T-helper 2 cell treated with Interferon-gamma antibody and Interleukin-4, amounts not matched to agents 5 μg/mL and 100 μg/mL, for 36 hours (primary cell): ENCODE measurements at regions not wholly inside any gene's neighbourhood (a gene's known extent, or its start where the extent isn't known, plus 50 kb on each side); places are given as distances from the start of the nearest gene placed in this dataset.

Experiments used
- DNase-seq: peaks from one replicate; pipeline ENCODE4 v3.0.0; 2021; ENCODE audit warnings: low spot score
- H3K27ac Mint-ChIP-seq: one replicate; pipeline ENCODE4 v1.8.0; 2021; ENCODE audit warnings: mild to moderate bottlenecking, mixed read lengths
- H3K27me3 Mint-ChIP-seq: one replicate; pipeline ENCODE4 v1.8.0; 2021; ENCODE audit warnings: low read depth, mixed read lengths
- H3K36me3 Mint-ChIP-seq: one replicate; pipeline ENCODE4 v1.8.0; 2021; ENCODE audit warnings: low read depth, mixed read lengths
- H3K4me1 Mint-ChIP-seq: one replicate; pipeline ENCODE4 v1.8.0; 2021; ENCODE audit warnings: low read depth, mixed read lengths
- H3K4me3 Mint-ChIP-seq: one replicate; pipeline ENCODE4 v1.8.0; 2022; ENCODE audit warnings: mild to moderate bottlenecking, moderate library complexity, mixed read lengths
- H3K9me3 Mint-ChIP-seq: one replicate; pipeline ENCODE4 v1.8.0; 2021; ENCODE audit warnings: mixed read lengths

GRCh38 chr7:15755061-15755460 lies 68.6 kb upstream of the MEOX2 start:
- no peak overlapping the region for H3K27ac Mint-ChIP-seq
- no peaks in the 10 kb centered on the region for H3K27me3 Mint-ChIP-seq
- H3K36me3 Mint-ChIP-seq: no peaks in the 10 kb centered on the region
- no peaks in the 10 kb centered on the region for H3K4me1 Mint-ChIP-seq
- DNase-seq: no peak
- no peaks in the 10 kb centered on the region for H3K9me3 Mint-ChIP-seq
- H3K4me3 Mint-ChIP-seq: no peak overlapping the region

- no peaks in the 10 kb centered on the region for H3K9me3 Mint-ChIP-seq
- H3K36me3 Mint-ChIP-seq: no peaks in the 10 kb centered on the region
- H3K27ac Mint-ChIP-seq: no peak overlapping the region
- H3K27me3 Mint-ChIP-seq: no peaks in the 10 kb centered on the region
- no peak for DNase-seq
- no peak overlapping the region for H3K4me3 Mint-ChIP-seq
- H3K4me1 Mint-ChIP-seq: no peaks in the 10 kb centered on the region
Observed at GRCh38 chr7:15753887-15754579, 67.5 kb upstream of the MEOX2 start.

DNA sequence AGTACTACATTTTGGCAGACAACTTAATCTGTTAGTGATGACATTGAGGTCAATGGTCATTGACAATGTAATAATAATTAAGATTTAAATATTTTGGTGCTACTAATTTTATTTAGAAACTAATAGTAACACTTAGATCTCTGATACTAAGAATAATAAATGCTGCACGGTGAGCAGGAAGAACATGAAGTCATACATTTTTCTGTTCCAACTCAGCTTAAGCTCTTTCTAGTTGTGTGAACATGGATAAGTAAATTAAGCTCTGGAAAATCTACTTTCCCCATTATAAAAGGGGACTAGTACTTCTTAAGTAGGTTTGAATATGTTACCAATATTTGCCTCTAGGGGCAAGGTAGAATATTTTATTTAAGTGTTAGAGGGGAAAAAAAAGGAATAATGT lies 65.9 kb upstream of the MEOX2 start:
- DNase-seq: no peak
- H3K27me3 Mint-ChIP-seq: no peaks in the 10 kb centered on the region
- no peak overlapping the region for H3K27ac Mint-ChIP-seq
- H3K36me3 Mint-ChIP-seq: no peaks in the 10 kb centered on the region
- no peaks in the 10 kb centered on the region for H3K4me1 Mint-ChIP-seq
- H3K4me3 Mint-ChIP-seq: no peak overlapping the region
- H3K9me3 Mint-ChIP-seq: no peaks in the 10 kb centered on the region

DNA sequence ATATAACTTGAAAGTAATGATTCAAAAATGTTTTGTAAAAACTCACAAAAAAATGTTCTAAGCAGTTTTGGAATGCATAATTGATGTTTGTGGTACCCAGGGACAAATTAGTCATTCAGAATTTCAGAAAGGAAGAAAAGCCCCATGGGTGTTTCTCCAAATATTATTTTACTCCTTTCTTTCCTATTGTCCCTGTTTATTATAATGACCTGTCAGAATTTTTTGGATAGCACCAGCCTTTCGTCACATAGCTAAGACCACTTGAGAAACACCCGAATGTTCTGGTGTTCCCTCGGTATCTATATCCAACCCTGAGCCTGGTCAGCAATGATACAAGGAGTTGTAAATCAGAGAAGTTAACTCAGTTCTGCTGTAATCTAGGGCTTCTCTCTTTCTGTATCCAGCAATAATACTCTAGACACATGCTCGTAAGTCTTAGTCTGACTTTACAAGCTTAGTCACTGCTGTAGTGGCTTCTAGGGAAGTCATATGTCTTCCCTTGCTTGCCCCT lies 64.8 kb upstream of the MEOX2 start:
- Mint-ChIP-seq H3K9me3 (no peaks in the 10 kb centered on the region), H3K36me3 (no peaks in the 10 kb centered on the region), H3K27ac (no peak overlapping the region), H3K4me1 (no peaks in the 10 kb centered on the region), H3K4me3 (no peak overlapping the region), H3K27me3 (no peaks in the 10 kb centered on the region)
- no peak for DNase-seq

DNA sequence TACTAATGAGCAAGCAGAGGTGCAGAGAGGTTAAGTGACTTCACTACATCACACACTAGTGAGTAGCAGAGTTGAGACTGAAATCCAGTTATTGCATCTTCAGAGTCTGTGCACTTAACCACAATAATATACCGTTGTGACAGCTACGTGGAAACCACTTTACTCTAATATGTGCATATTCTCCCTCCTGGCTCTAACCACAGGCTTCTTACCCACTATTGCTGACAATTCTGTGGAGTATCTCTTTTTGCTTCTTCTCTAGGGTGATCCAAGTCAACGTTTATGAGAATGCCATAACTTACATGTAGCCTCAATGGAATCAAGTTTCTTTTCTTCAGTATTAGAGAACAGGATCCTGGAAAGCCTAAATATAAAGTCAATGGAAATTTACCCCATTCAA lies 64.2 kb upstream of the MEOX2 start:
- no peaks in the 10 kb centered on the region for H3K36me3 Mint-ChIP-seq
- no peaks in the 10 kb centered on the region for H3K4me1 Mint-ChIP-seq
- no peaks in the 10 kb centered on the region for H3K9me3 Mint-ChIP-seq
- DNase-seq: no peak
- no peaks in the 10 kb centered on the region for H3K27me3 Mint-ChIP-seq
- no peak overlapping the region for H3K27ac Mint-ChIP-seq
- H3K4me3 Mint-ChIP-seq: no peak overlapping the region

- Mint-ChIP-seq H3K9me3 (no peaks in the 10 kb centered on the region), H3K27ac (no peak overlapping the region), H3K4me1 (no peaks in the 10 kb centered on the region), H3K36me3 (no peaks in the 10 kb centered on the region), H3K27me3 (no peaks in the 10 kb centered on the region), H3K4me3 (no peak overlapping the region)
- no peak for DNase-seq
Observed at GRCh38 chr7:15749631-15750030, 63.1 kb upstream of the MEOX2 start.

- H3K27ac Mint-ChIP-seq: no peak overlapping the region
- no peaks in the 10 kb centered on the region for H3K27me3 Mint-ChIP-seq
- H3K9me3 Mint-ChIP-seq: no peaks in the 10 kb centered on the region
- H3K36me3 Mint-ChIP-seq: no peaks in the 10 kb centered on the region
- no peak for DNase-seq
- H3K4me3 Mint-ChIP-seq: no peak overlapping the region
- H3K4me1 Mint-ChIP-seq: no peaks in the 10 kb centered on the region
Observed at GRCh38 chr7:15747712-15748111, 61.2 kb upstream of the MEOX2 start.

- H3K9me3 Mint-ChIP-seq: no peaks in the 10 kb centered on the region
- no peak for DNase-seq
- no peaks in the 10 kb centered on the region for H3K4me1 Mint-ChIP-seq
- no peaks in the 10 kb centered on the region for H3K27me3 Mint-ChIP-seq
- H3K4me3 Mint-ChIP-seq: no peak overlapping the region
- no peaks in the 10 kb centered on the region for H3K36me3 Mint-ChIP-seq
- no peak overlapping the region for H3K27ac Mint-ChIP-seq
Observed at GRCh38 chr7:15747301-15747700, 60.8 kb upstream of the MEOX2 start.

GRCh38 chr7:15743926-15744480 lies 57.5 kb upstream of the MEOX2 start:
- Mint-ChIP-seq H3K4me1 (no peaks in the 10 kb centered on the region), H3K4me3 (no peak overlapping the region), H3K36me3 (no peaks in the 10 kb centered on the region), H3K27ac (no peak overlapping the region), H3K9me3 (peaks cover 3% of the 10 kb centered on the region), H3K27me3 (no peaks in the 10 kb centered on the region)
- no peak for DNase-seq

DNA sequence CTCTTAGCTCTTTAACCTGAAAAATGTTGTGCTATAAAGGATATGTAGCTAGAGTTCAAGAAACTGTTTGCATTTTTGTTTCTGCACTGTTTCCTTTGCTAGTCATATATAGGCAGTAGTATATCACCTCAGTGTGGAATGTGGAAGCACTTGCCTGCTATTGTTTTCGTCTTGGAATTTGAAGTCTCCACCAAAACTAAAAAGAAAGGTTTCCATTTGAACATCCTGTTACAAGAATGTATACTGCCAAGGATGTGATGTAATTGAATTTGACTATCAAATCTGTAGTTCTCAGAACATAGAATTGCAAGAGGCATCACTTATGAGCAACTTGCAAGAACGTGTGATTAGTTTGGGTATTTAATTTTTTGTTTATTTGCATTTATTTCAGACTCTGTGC lies 51.1 kb upstream of the MEOX2 start:
- H3K27me3 Mint-ChIP-seq: no peaks in the 10 kb centered on the region
- H3K4me1 Mint-ChIP-seq: no peaks in the 10 kb centered on the region
- no peak for DNase-seq
- H3K36me3 Mint-ChIP-seq: no peaks in the 10 kb centered on the region
- H3K4me3 Mint-ChIP-seq: no peak overlapping the region
- no peak overlapping the region for H3K27ac Mint-ChIP-seq
- H3K9me3 Mint-ChIP-seq: peaks cover 3% of the 10 kb centered on the region
